Esophagus muscularis mucosa (tissue), 4 donors: ENCODE measurements at regions not wholly inside any gene's neighbourhood (a gene's known extent, or its start where the extent isn't known, plus 50 kb on each side); places are given as distances from the start of the nearest gene placed in this dataset.

Experiments
- DNase-seq: peaks from one replicate; pipeline ENCODE4 v3.0.0-alpha.2; 2017; ENCODE audit errors: extremely low spot score
- H3K27ac ChIP-seq, 4 donors: fragments of 200-600 bp; sonication (generic); replicated peaks in 1 of 4; 1 replicate in 3 of 4; 2 replicates in 1 of 4; pipeline ENCODE4 v1.5.1; 2016 to 2019; ENCODE audit warnings: mild to moderate bottlenecking in 1 of 4
- H3K27me3 ChIP-seq, 4 donors: fragments of 200-600 bp; sonication (generic); one replicate each; pipeline versions ENCODE4 v1.5.1 to v1.6.0; 2016 to 2019
- H3K36me3 ChIP-seq, 4 donors: fragments of 200-600 bp; sonication (generic); one replicate each; pipeline ENCODE4 v1.5.1; 2016 to 2019
- H3K4me1 ChIP-seq, 4 donors: fragments of 200-600 bp; sonication (generic); one replicate each; pipeline ENCODE4 v1.5.1; 2016 to 2019
- H3K4me3 ChIP-seq, 4 donors: fragments of 200-600 bp; sonication (generic); 1 replicate in 2 of 4; 2 replicates in 2 of 4; pipeline ENCODE4 v1.5.1; 2016 to 2019; ENCODE audit warnings: mild to moderate bottlenecking in 4 of 4, moderate library complexity in 1 of 4
- H3K9me3 ChIP-seq, 4 donors: fragments of 200-600 bp; sonication (generic); 1 replicate in 3 of 4; 2 replicates in 1 of 4; pipeline ENCODE4 v1.5.1; 2016 to 2019
- EP300 ChIP-seq: sonication (generic); formaldehyde crosslinking; IDR thresholded peaks from one replicate; pipeline ENCODE4 v1.6.1; 2017; ENCODE audit warnings: antibody characterized with exemption
- POLR2A ChIP-seq: fragments of 450-650 bp; IDR thresholded peaks from one replicate; pipeline ENCODE4 v1.6.1; 2017; ENCODE audit warnings: antibody characterized with exemption, moderate library complexity, mild to moderate bottlenecking, low read depth
- POLR2AphosphoS5 ChIP-seq, 2 donors: sonication (generic); formaldehyde crosslinking; IDR thresholded peaks; one replicate each; pipeline ENCODE4 v1.6.1; 2017; ENCODE audit warnings: antibody characterized with exemption in 2 of 2
- WGBS: methylation state at CpG from one replicate; pipeline ENCODE4 v1.1.5; 2018; 5-methylcytosine and 5-hydroxymethylcytosine counted together
- intact Hi-C: fragments of 100-400 bp; cut with DNase I; formaldehyde crosslinking; loops from one replicate; pipeline ENCODE4 v1.15.1; 2023
- TF ChIP-seq, protein P1 (sequence below), 3 experiments: fragments of 200-600 bp in 2 of 3; fragments of 450-650 bp in 1 of 3; sonication (generic) in 2 of 3; IDR thresholded peaks; one replicate each; pipeline ENCODE4 v1.5.1; 2017 to 2019; ENCODE audit warnings: antibody characterized with exemption in 3 of 3, mild to moderate bottlenecking in 2 of 3, moderate library complexity in 1 of 3

DNA sequence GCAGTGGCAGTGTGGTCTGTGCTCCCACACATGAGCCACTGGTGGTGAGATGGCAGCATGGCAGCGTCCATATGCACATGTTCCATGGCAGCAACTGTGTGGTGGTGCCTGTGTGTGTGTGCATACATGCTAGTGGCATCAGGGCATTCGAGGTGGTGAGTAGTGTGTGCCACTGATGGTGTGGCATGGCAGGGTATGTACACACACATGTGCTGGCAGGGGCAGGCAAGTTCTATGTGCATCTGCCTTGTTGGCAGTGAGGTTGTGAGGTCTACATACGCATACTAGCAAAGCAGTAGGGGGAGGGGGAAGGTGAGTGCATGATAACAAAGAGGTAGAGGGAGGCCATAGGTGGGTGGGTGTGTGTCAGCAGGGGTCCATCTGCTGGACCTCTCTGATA, 378.7 kb downstream of the C3orf38 start:
- Histone ChIP-seq H3K4me1 (no peaks in the 10 kb centered on the region), H3K36me3 (no peaks in the 10 kb centered on the region), H3K9me3 (no peaks in the 10 kb centered on the region), H3K4me3 (no peak overlapping the region), H3K27ac (no peak overlapping the region), H3K27me3 (no peaks in the 10 kb centered on the region)
- intact Hi-C loops = no loop called here
- WGBS = 86% methylated on average over 3 of the region's 3 CpGs
- no peak for DNase-seq
- TF ChIP-seq POLR2AphosphoS5 (IDR thresholded peaks at IDR 0.05) = no peak
- no peak for TF ChIP-seq POLR2A
- no peak for TF ChIP-seq EP300
- TF ChIP-seq, protein P1, sequence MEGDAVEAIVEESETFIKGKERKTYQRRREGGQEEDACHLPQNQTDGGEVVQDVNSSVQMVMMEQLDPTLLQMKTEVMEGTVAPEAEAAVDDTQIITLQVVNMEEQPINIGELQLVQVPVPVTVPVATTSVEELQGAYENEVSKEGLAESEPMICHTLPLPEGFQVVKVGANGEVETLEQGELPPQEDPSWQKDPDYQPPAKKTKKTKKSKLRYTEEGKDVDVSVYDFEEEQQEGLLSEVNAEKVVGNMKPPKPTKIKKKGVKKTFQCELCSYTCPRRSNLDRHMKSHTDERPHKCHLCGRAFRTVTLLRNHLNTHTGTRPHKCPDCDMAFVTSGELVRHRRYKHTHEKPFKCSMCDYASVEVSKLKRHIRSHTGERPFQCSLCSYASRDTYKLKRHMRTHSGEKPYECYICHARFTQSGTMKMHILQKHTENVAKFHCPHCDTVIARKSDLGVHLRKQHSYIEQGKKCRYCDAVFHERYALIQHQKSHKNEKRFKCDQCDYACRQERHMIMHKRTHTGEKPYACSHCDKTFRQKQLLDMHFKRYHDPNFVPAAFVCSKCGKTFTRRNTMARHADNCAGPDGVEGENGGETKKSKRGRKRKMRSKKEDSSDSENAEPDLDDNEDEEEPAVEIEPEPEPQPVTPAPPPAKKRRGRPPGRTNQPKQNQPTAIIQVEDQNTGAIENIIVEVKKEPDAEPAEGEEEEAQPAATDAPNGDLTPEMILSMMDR (IDR thresholded peaks at IDR 0.05) = no peak

DNA sequence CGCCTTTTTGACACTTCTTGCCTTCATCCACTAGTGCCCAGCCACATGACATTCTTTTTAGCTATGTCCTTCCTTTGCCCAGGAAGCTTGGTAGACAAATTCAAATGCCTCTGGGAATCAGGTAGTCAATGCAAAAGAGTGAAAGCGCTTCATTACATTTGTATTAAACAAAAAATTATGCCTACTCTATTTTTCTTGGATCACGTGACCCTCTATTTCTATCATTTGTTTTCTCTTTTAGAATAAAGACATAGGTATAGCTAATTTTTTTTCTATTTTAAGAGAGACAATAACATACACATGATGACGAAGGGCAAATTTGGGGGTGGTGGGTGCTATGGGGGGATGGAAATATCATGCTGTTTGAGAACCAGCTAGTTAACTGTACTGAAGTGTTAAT, 384.8 kb downstream of the C3orf38 start:
- intact Hi-C loops = no loop called here
- WGBS = 64% methylated on average over 4 of the region's 4 CpGs

DNA sequence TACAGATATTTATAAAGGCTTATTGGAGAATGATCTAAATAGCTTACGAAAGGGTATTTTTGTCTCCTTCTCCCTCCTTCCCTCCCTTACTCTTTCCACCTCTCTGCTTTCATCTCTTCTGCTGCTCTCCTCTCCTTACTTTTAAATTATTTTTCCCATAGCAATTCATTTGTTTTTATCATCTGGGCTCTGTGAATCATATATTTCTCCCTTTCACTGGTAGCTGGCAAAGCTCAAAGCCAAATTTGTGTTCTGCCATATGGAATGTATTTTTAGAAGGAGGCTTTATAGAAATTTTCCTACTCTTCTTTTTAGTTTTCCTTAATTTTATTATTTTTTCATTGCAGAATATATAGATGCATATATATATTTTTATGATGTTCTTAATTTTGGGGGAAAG, 385.8 kb downstream of the C3orf38 start:
- no peaks in the 10 kb centered on the region for H3K9me3 ChIP-seq
- no peaks in the 10 kb centered on the region for H3K27me3 ChIP-seq
- TF ChIP-seq POLR2AphosphoS5 (IDR thresholded peaks at IDR 0.05) = no peak
- no peak for TF ChIP-seq EP300
- TF ChIP-seq POLR2A = no peak
- TF ChIP-seq, protein P1 (IDR thresholded peaks at IDR 0.05) = no peak
- H3K4me3 ChIP-seq = no peak overlapping the region
- H3K4me1 ChIP-seq = no peaks in the 10 kb centered on the region
- 54% methylated on average over 1 of the region's 1 CpG for WGBS
- intact Hi-C loops = no loop called here
- H3K36me3 ChIP-seq = no peaks in the 10 kb centered on the region
- no peak for DNase-seq
- H3K27ac ChIP-seq = no peak overlapping the region

More for the DNA sequence above, 384.8 kb downstream of the C3orf38 start:
- Histone ChIP-seq H3K4me1 (no peaks in the 10 kb centered on the region), H3K36me3 (no peaks in the 10 kb centered on the region), H3K27ac (no peak overlapping the region), H3K27me3 (no peaks in the 10 kb centered on the region), H3K4me3 (no peak overlapping the region), H3K9me3 (no peaks in the 10 kb centered on the region)
- DNase-seq = no peak
- TF ChIP-seq POLR2AphosphoS5 (IDR thresholded peaks at IDR 0.05) = no peak
- no peak for TF ChIP-seq EP300
- TF ChIP-seq, protein P1 (IDR thresholded peaks at IDR 0.05) = no peak
- TF ChIP-seq POLR2A = no peak

DNA sequence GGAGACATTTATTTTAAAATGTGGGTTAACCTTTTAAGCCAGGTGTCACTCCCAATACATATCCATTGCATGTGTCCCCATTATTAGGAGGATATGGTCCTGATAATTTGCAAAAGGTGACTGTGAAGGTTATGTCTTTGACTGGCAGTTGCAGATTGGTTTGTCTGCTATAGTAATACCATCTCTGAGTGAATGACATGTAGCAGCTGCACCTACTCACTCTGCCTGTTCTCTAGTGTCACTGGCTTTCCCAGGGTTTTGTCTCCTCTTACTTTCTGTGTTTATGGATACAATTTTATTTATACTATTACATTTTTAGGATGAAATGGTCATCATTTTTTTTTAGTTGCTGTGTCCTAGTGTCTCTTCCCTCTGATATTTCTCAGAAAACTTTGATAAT, 393.2 kb downstream of the C3orf38 start:
- Histone ChIP-seq H3K4me1 (no peaks in the 10 kb centered on the region), H3K27me3 (no peaks in the 10 kb centered on the region), H3K27ac (no peak overlapping the region), H3K36me3 (no peaks in the 10 kb centered on the region), H3K4me3 (no peak overlapping the region), H3K9me3 (no peaks in the 10 kb centered on the region)
- intact Hi-C loops = no loop called here
- DNase-seq = no peak
- TF ChIP-seq POLR2AphosphoS5 (IDR thresholded peaks at IDR 0.05) = no peak
- no peak for TF ChIP-seq POLR2A
- TF ChIP-seq EP300 = no peak
- TF ChIP-seq, protein P1 (IDR thresholded peaks at IDR 0.05) = no peak

DNA sequence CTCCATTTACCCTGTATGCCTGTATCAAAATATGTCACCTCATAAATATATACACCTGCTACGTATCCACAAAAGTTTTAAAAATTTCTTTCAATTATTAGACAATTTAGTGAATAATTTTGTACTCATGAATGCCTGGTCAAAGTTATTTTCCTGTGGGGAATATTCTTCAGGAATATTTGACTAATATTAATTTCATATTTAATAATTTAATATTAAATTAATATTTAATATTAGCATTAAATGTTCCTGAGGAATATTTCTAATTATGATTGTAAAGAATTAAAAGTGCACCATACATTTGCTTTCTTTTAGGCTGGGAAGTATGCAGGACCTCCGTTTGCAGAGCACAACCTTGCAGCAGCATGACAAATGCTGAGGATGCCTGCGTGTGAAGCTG, 422.7 kb downstream of the C3orf38 start:
- no peak overlapping the region for H3K27ac ChIP-seq
- TF ChIP-seq EP300 (no peak), POLR2AphosphoS5 (IDR thresholded peaks at IDR 0.05) (no peak), POLR2A (no peak)
- TF ChIP-seq, protein P1 (IDR thresholded peaks at IDR 0.05) = no peak
- H3K4me3 ChIP-seq = no peak overlapping the region
- H3K4me1 ChIP-seq = no peaks in the 10 kb centered on the region
- H3K9me3 ChIP-seq = peaks cover 0 to 12% (median 0%) of the 10 kb centered on the region in 4 donors
- intact Hi-C loops = no loop called here
- no peaks in the 10 kb centered on the region for H3K27me3 ChIP-seq
- H3K36me3 ChIP-seq = no peaks in the 10 kb centered on the region
- 81% methylated on average over 3 of the region's 3 CpGs for whole genome bisulfite sequencing
- DNase-seq = no peak
